Transverse colon (tissue), 4 donors: ENCODE measurements at regions not wholly inside any gene's neighbourhood (a gene's known extent, or its start where the extent isn't known, plus 50 kb on each side); places are given as distances from the start of the nearest gene placed in this dataset.

ENCODE experiments used
- DNase-seq: peaks from one replicate; pipeline ENCODE4 v3.0.0-alpha.2; 2019
- H3K27ac ChIP-seq, 4 donors: fragments of 200-600 bp; sonication (generic); 2 replicates each; pipeline ENCODE4 v1.5.1; 2016 to 2018; ENCODE audit warnings: inconsistent platforms in 4 of 4
- H3K27me3 ChIP-seq: fragments of 200-600 bp; sonication (generic); 2 replicates; pipeline ENCODE4 v1.5.1; 2017; ENCODE audit warnings: inconsistent platforms
- H3K36me3 ChIP-seq, 4 donors: fragments of 200-600 bp; sonication (generic); 2 replicates each; pipeline ENCODE4 v1.5.1; 2017 to 2019; ENCODE audit warnings: inconsistent platforms in 4 of 4
- H3K4me1 ChIP-seq, 4 donors: fragments of 200-600 bp; sonication (generic); 2 replicates each; pipeline ENCODE4 v1.5.1; 2017 to 2020; ENCODE audit warnings: inconsistent platforms in 4 of 4
- H3K4me3 ChIP-seq, 4 donors: fragments of 200-600 bp; sonication (generic); 1 replicate in 1 of 4; 2 replicates in 3 of 4; pipeline versions ENCODE4 v1.5.1 to v1.6.1; 2017 to 2019; ENCODE audit warnings: inconsistent platforms in 4 of 4
- H3K9me3 ChIP-seq, 2 donors: fragments of 200-600 bp; sonication (generic); 2 replicates each; pipeline ENCODE4 v1.5.1; 2017 to 2019; ENCODE audit warnings: inconsistent platforms in 2 of 2
- EP300 ChIP-seq: sonication (generic); formaldehyde crosslinking; IDR thresholded peaks from one replicate; pipeline ENCODE4 v1.6.1; 2017; ENCODE audit warnings: antibody characterized with exemption, low read depth
- POLR2A ChIP-seq: fragments of 450-650 bp; IDR thresholded peaks from one replicate; pipeline ENCODE4 v1.6.1; 2016; ENCODE audit warnings: antibody characterized with exemption, mild to moderate bottlenecking, moderate library complexity
- POLR2AphosphoS5 ChIP-seq, 3 donors: sonication (generic); formaldehyde crosslinking; IDR thresholded peaks; one replicate each; pipeline ENCODE4 v1.6.1; 2016; ENCODE audit warnings: antibody characterized with exemption in 3 of 3
- WGBS, 2 donors: methylation state at CpG; one replicate each; pipeline ENCODE4 v1.1.5; 2018; ENCODE audit warnings: low coverage in 1 of 2; 5-methylcytosine and 5-hydroxymethylcytosine counted together
- in situ Hi-C, 4 donors: fragments of 200-750 bp; cut with MboI; loops; one replicate each; pipeline versions ENCODE4 v1.15.0 to v1.15.1; 2017; ENCODE audit warnings: low sequenced_read_pairs in 3 of 4, low pct_ligation_motif_present in 1 of 4, low pct_unique_long_range_greater_than_20kb in 1 of 4
- intact Hi-C: fragments of 100-400 bp; cut with DNase I; formaldehyde crosslinking; loops from one replicate; pipeline ENCODE4 v1.15.1; 2023; ENCODE audit warnings: low total_unique reads
- TF ChIP-seq, protein P1 (sequence below), 5 experiments: fragments of 200-600 bp in 3 of 5; fragments of 450-650 bp in 2 of 5; sonication (generic) in 3 of 5; IDR thresholded peaks; 1 replicate in 2 of 5; 2 replicates in 3 of 5; pipeline ENCODE4 v1.5.1; 2016 to 2017; ENCODE audit warnings: antibody characterized with exemption in 5 of 5, inconsistent platforms in 3 of 5, mild to moderate bottlenecking in 2 of 5, moderate library complexity in 1 of 5

DNA sequence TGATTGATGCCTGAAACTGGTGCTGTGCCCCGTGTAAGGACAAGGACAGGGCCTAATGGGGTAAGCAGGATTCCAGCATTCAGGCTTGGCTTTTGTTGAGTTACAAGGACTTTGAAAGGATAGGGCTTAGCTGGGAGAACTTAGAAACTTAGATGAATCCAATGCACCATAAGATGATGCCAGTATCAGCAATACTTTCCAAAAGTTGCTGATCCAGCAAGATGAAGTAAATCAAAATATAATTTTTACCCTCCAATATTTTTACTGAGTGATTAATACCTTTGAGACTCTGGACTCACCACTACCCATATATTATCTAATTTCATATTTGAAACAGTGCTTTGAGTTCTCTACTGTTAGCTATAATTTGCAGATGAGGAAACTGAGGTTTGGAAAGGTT lies 354.5 kb upstream of the ATP5MC3 start:
- DNase-seq: no peak
- in situ Hi-C loops (no loop called here), intact Hi-C loops (loop anchor here (1.0 kb wide), 1 partner anchor 49 kb away; no protein-coding TSS in a partner anchor)
- H3K4me1 ChIP-seq: no peaks in the 10 kb centered on the region
- TF ChIP-seq, protein P1, sequence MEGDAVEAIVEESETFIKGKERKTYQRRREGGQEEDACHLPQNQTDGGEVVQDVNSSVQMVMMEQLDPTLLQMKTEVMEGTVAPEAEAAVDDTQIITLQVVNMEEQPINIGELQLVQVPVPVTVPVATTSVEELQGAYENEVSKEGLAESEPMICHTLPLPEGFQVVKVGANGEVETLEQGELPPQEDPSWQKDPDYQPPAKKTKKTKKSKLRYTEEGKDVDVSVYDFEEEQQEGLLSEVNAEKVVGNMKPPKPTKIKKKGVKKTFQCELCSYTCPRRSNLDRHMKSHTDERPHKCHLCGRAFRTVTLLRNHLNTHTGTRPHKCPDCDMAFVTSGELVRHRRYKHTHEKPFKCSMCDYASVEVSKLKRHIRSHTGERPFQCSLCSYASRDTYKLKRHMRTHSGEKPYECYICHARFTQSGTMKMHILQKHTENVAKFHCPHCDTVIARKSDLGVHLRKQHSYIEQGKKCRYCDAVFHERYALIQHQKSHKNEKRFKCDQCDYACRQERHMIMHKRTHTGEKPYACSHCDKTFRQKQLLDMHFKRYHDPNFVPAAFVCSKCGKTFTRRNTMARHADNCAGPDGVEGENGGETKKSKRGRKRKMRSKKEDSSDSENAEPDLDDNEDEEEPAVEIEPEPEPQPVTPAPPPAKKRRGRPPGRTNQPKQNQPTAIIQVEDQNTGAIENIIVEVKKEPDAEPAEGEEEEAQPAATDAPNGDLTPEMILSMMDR (IDR thresholded peaks at IDR 0.05): no peak
- no peak for TF ChIP-seq POLR2A
- H3K36me3 ChIP-seq: no peaks in the 10 kb centered on the region
- H3K27me3 ChIP-seq: no peaks in the 10 kb centered on the region
- H3K9me3 ChIP-seq: no peaks in the 10 kb centered on the region
- H3K27ac ChIP-seq: no peak overlapping the region
- H3K4me3 ChIP-seq: no peak overlapping the region
- 65% methylated on average over 1 of the region's 1 CpG; no CpG with 5 or more reads in 1 of the 2 donors for WGBS, 2 donors

DNA sequence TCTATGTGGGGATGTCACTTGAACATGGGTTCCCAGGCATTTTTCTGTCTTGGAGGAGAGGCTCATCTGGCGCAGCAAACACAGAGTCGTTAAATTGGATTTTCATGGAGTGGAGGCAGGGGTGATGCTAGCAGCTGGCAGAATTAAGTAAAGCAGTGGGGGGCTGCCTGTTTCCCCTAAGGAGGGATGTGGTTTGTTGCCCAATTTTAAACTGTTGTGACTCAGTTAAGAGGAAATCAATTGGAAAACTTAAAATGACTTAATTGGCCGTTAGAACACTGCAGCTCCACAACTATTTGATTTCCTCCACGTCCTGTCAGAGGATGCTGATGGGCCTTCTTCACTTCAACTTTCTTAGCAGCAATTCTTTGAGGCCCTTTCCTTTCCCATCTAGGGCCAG lies 354.1 kb upstream of the ATP5MC3 start:
- DNase-seq: no peak
- no peaks in the 10 kb centered on the region for H3K4me1 ChIP-seq
- H3K36me3 ChIP-seq: no peaks in the 10 kb centered on the region
- H3K9me3 ChIP-seq: no peaks in the 10 kb centered on the region
- in situ Hi-C loops (no loop called here), intact Hi-C loops (loop anchor here (1.0 kb wide), 1 partner anchor 50 kb away; no protein-coding TSS in a partner anchor)
- H3K27ac ChIP-seq: no peak overlapping the region
- 69 to 82% methylated on average over 3 to 4 of the region's 4 CpGs for WGBS, 2 donors
- no peak overlapping the region for H3K4me3 ChIP-seq
- H3K27me3 ChIP-seq: no peaks in the 10 kb centered on the region
- TF ChIP-seq POLR2AphosphoS5 (IDR thresholded peaks at IDR 0.05): no peak
- TF ChIP-seq EP300: no peak
- TF ChIP-seq POLR2A: no peak
- TF ChIP-seq, protein P1 (IDR thresholded peaks at IDR 0.05): no peak

DNA sequence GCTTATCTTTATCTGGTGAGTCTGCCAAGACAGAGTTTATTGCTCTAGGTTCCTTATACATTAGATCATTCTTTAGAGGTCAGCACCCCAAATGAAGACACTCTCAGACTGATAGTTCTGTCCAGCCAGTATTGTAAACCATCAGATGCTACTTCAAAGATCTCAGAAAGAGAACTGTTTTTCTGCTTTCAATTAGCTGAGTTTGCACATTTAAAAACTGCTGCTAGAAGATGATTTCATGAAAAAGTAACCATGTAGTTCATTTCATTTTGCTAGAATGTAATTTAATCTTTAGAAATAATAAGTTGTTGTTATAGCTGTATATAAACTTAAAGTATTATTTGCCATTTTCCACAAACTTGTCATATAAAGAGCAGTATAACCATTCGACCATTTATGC lies 344.5 kb upstream of the ATP5MC3 start:
- 32 to 35% methylated on average over 1 of the region's 1 CpG for WGBS, 2 donors
- Histone ChIP-seq H3K4me1 (no peaks in the 10 kb centered on the region), H3K36me3 (no peaks in the 10 kb centered on the region), H3K27me3 (no peaks in the 10 kb centered on the region), H3K9me3 (no peaks in the 10 kb centered on the region), H3K27ac (no peak overlapping the region), H3K4me3 (no peak overlapping the region)
- in situ Hi-C loops: no loop called here
- intact Hi-C loops: no loop called here
- no peak for DNase-seq
- TF ChIP-seq POLR2AphosphoS5 (IDR thresholded peaks at IDR 0.05) (no peak), EP300 (no peak), POLR2A (no peak)
- TF ChIP-seq, protein P1 (IDR thresholded peaks at IDR 0.05): no peak

DNA sequence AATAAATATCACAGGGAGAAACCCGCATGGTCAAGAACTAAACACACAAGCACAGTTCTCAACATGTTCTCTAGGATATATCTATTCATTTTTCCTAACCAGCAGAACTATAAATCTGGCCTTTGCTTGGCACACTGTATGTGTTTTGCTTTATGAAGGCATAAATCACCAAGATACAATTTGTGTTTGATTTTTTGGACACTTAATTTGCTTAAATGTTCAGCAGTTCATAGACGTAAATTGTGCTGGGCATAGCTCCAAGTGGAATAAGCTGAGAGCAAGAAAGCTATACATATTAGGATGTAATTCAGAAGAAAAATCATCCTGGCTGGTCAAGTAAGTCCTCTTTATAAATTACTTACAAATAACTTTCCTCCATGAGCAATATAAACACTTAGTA lies 341.5 kb upstream of the ATP5MC3 start:
- no peak overlapping the region for H3K4me3 ChIP-seq
- WGBS, 2 donors: 54 to 55% methylated on average over 2 of the region's 2 CpGs
- DNase-seq: no peak
- intact Hi-C loops (no loop called here), in situ Hi-C loops (no loop called here)
- no peaks in the 10 kb centered on the region for H3K36me3 ChIP-seq
- TF ChIP-seq POLR2AphosphoS5 (IDR thresholded peaks at IDR 0.05) (no peak), POLR2A (no peak), EP300 (no peak)
- TF ChIP-seq, protein P1 (IDR thresholded peaks at IDR 0.05): no peak
- H3K27me3 ChIP-seq: no peaks in the 10 kb centered on the region
- no peak overlapping the region for H3K27ac ChIP-seq
- no peaks in the 10 kb centered on the region for H3K4me1 ChIP-seq
- H3K9me3 ChIP-seq: no peaks in the 10 kb centered on the region
